ENCODE measurements at regions not wholly inside any gene's neighbourhood (a gene's known extent, or its start where the extent isn't known, plus 50 kb on each side); places are given as distances from the start of the nearest gene placed in this dataset.

DNA sequence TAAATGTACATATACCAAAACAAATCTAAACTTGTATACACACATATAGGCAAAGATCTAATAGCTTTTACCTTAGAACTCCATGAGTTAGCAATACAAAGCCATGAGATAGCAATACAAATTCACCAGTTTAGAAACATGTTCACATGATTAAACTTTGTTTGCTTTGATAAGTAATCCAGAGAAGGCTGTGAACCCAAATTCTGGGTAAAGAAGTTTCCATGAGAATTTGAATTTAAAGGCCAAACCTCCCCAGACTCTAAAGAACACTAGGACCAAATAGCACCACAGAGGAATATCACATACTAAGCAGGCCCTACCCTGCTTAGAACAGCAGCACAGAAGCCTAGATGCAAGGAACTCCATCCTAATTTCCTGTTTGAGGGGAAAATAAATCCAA is 83.7 kb upstream of the TP63 start:
- TF ChIP-seq CTCF (conservative IDR thresholded peaks at IDR 0.05; ENCODE audit: low read depth, low read length) (no peak), CEBPB (IDR thresholded peaks at IDR 0.05; ENCODE audit: low read depth, low read length) (no peak), RCOR1 (IDR thresholded peaks at IDR 0.05; ENCODE audit: insufficient replicate concordance, low read length) (no peak), NFE2L2 (IDR thresholded peaks at IDR 0.05; ENCODE audit: low read depth, low read length) (no peak), POLR2A (IDR thresholded peaks at IDR 0.05; ENCODE audit: low read depth, low read length) (no peak), RAD21 (IDR thresholded peaks at IDR 0.05; ENCODE audit: low read length) (no peak), MAZ (IDR thresholded peaks at IDR 0.05; ENCODE audit: borderline replicate concordance, low read depth, low read length) (no peak), CHD1 (IDR thresholded peaks at IDR 0.05; ENCODE audit: low read depth, low read length) (no peak), FOS (IDR thresholded peaks at IDR 0.05; ENCODE audit: low read depth, low read length) (no peak), BHLHE40 (IDR thresholded peaks at IDR 0.05; ENCODE audit: low read depth, low read length) (no peak), SMC3 (IDR thresholded peaks at IDR 0.05; ENCODE audit: low read depth, low read length) (no peak)
- TF ChIP-seq, protein P1, sequence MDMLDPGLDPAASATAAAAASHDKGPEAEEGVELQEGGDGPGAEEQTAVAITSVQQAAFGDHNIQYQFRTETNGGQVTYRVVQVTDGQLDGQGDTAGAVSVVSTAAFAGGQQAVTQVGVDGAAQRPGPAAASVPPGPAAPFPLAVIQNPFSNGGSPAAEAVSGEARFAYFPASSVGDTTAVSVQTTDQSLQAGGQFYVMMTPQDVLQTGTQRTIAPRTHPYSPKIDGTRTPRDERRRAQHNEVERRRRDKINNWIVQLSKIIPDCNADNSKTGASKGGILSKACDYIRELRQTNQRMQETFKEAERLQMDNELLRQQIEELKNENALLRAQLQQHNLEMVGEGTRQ (IDR thresholded peaks at IDR 0.05; ENCODE audit: low read depth, low read length) = no peak
